MM.1S (cell line): ENCODE measurements at regions not wholly inside any gene's neighbourhood (a gene's known extent, or its start where the extent isn't known, plus 50 kb on each side); places are given as distances from the start of the nearest gene placed in this dataset.

ENCODE experiments used
- EZH2 ChIP-seq: fragments of 300-600 bp; sonication (generic); optimal IDR thresholded peaks from 2 replicates; pipeline ENCODE3; 2017; ENCODE audit warnings: low read depth, mild to moderate bottlenecking, antibody characterized with exemption, low read length, mixed read lengths
- EZH2phosphoT487 ChIP-seq: fragments of 300-600 bp; sonication (generic); IDR thresholded peaks from 2 replicates; pipeline ENCODE4 v1.6.1; 2018; ENCODE audit warnings: antibody characterized with exemption, low read length
- TF ChIP-seq, protein P1 (sequence below): fragments of 300-600 bp; sonication (generic); IDR thresholded peaks from 2 replicates; pipeline ENCODE4 v1.5.1; 2016; ENCODE audit warnings: antibody characterized with exemption, low read length, mixed read lengths

GRCh38 chr2:147255812-147256211, 589.0 kb upstream of the ACVR2A start:
- TF ChIP-seq, protein P1, sequence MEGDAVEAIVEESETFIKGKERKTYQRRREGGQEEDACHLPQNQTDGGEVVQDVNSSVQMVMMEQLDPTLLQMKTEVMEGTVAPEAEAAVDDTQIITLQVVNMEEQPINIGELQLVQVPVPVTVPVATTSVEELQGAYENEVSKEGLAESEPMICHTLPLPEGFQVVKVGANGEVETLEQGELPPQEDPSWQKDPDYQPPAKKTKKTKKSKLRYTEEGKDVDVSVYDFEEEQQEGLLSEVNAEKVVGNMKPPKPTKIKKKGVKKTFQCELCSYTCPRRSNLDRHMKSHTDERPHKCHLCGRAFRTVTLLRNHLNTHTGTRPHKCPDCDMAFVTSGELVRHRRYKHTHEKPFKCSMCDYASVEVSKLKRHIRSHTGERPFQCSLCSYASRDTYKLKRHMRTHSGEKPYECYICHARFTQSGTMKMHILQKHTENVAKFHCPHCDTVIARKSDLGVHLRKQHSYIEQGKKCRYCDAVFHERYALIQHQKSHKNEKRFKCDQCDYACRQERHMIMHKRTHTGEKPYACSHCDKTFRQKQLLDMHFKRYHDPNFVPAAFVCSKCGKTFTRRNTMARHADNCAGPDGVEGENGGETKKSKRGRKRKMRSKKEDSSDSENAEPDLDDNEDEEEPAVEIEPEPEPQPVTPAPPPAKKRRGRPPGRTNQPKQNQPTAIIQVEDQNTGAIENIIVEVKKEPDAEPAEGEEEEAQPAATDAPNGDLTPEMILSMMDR = no peak
- TF ChIP-seq EZH2 = no peak
- no peak for TF ChIP-seq EZH2phosphoT487
